Medulla oblongata (tissue), 1 donor: ENCODE measurements at regions not wholly inside any gene's neighbourhood (a gene's known extent, or its start where the extent isn't known, plus 50 kb on each side); places are given as distances from the start of the nearest gene placed in this dataset.

Experiments
- DNase-seq: peaks from one replicate; pipeline ENCODE4 v3.0.0-alpha.2; 2015; ENCODE audit errors: extremely low spot score

GRCh38 chr4:130165381-130165780, 1069.4 kb downstream of the C4orf33 start:
- no peak for DNase-seq

GRCh38 chr4:130172156-130172555, 1076.2 kb downstream of the C4orf33 start:
- no peak for DNase-seq

- DNase-seq: no peak
These were observed 1082.2 kb downstream of the C4orf33 start for GRCh38 chr4:130178106-130178505.

DNA sequence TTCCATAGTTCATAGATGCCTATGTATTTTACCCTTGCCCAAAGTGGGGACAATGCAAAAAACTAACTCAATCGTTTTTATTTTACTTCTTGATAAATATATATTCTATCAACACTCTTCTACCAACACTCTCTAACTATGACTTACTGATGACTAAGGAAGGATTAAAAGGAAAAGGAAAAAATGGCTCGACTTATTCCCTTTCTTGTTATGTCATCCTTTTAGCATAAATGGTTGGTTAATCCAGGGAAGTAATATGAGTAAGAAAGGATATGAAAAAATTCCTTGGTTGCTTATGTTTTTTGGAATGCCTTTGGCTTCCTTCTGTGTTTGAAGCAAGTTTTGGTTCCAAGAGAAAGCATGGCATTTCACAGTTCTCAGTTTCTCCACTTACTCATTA, 1087.1 kb downstream of the C4orf33 start:
- no peak for DNase-seq

GRCh38 chr4:130183766-130184165, 1087.8 kb downstream of the C4orf33 start:
- DNase-seq: no peak

GRCh38 chr4:130185123-130185522, 1089.2 kb downstream of the C4orf33 start:
- DNase-seq: no peak

DNA sequence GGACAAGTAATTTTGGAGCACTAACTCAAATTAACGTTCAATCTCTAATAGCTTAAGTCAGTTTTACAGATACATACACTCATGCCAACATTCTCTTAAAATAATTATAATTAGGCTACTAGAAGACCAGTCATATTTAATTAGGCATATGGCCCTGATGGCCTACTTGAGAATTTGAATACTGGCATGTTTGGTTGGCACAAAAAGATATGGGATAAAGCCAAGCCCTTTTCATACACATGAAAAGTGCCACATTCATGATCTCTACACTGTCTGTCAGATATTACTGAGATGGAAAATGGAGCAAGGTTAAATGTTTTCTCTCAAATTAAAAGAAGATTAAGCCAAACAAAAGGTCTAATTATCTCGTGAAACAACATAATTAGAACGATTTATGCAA, 1091.0 kb downstream of the C4orf33 start:
- no peak for DNase-seq

- no peak for DNase-seq
These were observed 1091.6 kb downstream of the C4orf33 start for GRCh38 chr4:130187587-130187986.

DNA sequence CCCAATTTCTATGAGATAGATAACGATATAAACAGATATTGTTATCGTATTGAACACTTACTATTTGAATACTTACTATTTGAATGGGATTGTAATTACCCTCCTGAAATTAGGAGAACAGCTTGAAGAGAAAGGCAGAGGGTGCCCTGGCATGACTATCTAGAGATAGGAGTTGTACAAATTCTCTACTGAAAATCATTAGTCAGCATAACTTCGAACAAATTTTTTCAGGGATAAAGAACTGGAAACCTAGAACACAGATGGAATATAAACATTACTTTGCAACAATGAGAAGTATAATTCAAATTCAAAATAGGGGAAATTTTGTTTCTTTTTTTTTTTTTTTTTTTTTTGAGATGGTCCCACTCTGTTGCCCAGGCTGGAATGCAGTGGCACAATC, 1096.8 kb downstream of the C4orf33 start:
- no peak for DNase-seq

DNA sequence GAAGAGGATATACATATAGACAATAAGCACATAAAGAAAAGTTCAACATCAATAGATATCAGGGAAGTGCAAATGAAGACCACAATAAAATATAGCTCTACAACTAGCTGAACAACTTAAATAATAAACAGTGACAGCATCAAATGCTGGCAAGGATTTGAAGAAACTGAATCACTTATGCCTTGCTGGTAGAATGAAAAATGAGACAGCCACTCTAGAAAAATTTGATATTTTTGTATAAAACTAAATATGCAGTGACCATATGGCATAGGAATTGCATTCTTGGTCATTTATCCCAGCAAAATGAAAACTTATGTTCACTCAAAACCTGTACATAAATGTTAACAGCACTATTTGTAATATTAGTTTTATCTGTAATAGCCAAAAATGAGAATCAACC, 1102.0 kb downstream of the C4orf33 start:
- no peak for DNase-seq

- no peak for DNase-seq
These were observed 1107.6 kb downstream of the C4orf33 start for GRCh38 chr4:130203571-130203970.

DNA sequence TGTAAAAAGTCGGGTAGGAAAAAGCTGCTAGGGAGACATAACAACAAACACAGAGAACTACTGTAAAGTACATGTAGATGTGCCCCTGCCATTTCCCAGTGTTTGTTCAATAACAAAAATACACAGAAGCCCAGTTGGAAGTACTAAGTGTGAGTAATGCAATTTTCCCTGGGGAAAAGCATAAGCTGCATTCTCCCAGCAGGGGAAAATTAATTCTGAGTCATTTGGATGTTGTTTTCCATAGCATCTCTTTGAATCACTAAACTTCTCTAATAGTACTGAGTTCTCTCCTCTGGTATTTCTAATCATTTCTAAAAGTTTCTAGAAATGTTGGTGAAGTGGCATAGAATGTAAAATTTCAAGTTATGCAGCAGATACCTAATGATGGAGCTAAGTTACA, 1114.9 kb downstream of the C4orf33 start:
- no peak for DNase-seq

GRCh38 chr4:130214268-130214667, 1118.3 kb downstream of the C4orf33 start:
- DNase-seq: no peak

GRCh38 chr4:130233377-130234047, 1137.6 kb downstream of the C4orf33 start:
- peak; percentile 38 for DNase-seq

DNA sequence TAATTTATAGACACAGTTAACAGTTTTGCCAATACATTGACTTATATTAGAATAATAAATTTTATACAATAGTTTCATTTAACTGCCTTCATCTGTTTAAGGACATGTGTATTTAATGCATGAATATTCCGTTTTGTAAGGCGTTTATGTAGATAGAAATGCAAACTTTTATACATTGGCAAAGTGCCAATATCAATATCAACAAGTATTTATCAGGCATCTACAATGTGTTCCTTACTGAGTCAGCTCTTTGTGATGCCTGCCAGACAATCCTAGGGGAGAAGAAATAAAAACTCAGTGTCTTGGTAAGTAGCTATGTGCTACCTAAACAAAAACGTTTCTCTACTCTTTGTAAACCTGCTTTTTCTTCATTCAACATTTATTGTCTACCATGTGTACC, 1142.2 kb downstream of the C4orf33 start:
- DNase-seq: no peak

- DNase-seq: no peak
These were observed 1153.0 kb downstream of the C4orf33 start for GRCh38 chr4:130249002-130249401.

GRCh38 chr4:130257271-130257670, 1161.3 kb downstream of the C4orf33 start:
- DNase-seq: no peak

GRCh38 chr4:130266814-130267213, 1170.9 kb downstream of the C4orf33 start:
- DNase-seq: no peak

GRCh38 chr4:130288576-130288975, 1192.6 kb downstream of the C4orf33 start:
- no peak for DNase-seq

GRCh38 chr4:130293692-130294091, 1197.7 kb downstream of the C4orf33 start:
- no peak for DNase-seq

DNA sequence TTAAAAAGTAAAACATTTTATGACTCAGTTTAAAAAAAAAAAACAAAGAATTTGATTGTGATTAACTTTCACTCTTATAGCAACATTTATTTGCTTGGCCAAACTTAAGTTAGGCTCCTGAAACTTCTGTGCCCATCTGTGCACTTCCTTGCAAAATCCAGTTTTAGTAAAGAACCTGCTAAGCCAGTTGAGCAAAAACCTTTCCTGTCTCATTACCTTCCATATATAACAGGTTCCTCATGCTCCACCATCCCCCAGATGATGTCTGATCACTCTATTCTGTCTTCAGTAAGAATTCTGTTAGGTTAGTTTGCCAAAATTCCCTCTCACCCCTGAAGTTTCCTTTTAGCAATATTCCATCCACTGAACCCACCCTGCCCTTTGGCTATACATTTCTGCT, 1200.5 kb downstream of the C4orf33 start:
- DNase-seq: no peak

DNA sequence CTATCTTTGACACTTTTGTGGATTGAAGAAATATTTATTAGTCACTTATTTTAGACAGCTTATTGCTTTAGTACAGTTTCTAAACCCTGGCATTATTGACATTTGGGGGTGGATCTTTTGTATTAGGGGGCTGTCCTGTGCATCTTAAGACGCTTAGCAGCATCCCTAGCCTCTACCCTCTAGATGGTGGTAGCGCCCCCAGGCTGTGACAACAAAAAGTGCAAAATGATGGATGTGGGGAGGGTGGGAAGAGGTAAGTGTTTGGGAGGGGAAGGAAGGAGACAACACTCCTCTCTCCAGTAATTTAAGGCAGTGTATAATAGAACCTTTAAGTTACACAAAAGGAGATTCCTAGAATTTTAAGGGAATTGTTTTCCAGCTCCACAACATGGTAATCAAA, 1210.6 kb downstream of the C4orf33 start:
- DNase-seq: no peak

DNA sequence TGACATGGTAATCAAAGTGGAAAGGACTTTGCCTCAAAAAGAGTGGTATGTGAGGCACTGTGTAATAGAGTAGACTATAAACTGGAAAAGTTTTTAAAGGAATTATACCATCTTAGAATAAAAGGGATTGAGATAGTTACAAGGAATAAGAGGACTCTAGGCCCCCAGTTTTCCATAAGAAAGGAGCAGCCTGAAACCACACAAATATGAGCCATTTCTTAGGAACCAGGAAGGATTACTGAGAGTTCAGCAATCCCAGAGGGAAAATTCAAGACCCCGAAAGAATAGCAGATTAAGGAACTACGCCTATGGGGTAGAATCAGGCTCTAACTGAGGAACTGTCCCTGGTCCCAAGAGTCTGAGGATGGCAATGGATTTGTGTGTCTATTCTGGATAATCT, 1213.3 kb downstream of the C4orf33 start:
- DNase-seq: no peak

GRCh38 chr4:130322439-130322838, 1226.5 kb downstream of the C4orf33 start:
- DNase-seq: no peak
